ENCODE measurements at regions not wholly inside any gene's neighbourhood (a gene's known extent, or its start where the extent isn't known, plus 50 kb on each side); places are given as distances from the start of the nearest gene placed in this dataset.
"Not testable (repeated sequence)": the region's sequence is repeated elsewhere in the genome, so short reads cannot be mapped to it uniquely, and the experiment has no call there.

DNA sequence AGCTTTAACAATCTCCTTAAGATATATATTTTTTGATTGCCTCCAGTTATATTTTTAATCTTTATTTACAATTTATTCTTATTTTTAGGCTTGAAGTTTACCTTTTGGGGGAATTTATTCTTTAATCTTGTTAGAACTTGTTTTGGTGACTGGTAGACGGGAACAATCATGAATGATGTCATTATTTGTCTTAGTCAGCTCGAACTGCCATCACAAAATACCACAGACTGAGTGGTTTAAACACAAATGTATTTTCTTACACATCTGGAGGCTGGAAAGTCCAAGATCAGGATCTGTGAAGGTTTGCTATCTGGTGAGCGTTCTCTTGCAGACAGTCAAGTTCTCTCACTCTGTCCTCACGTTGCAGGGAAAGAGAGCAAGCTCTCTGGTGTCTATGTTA lies 639.5 kb upstream of the SEMA6D start:
- DNase-seq (ENCODE audit: low read depth in 1 of 2, low spot score in 2 of 2); H3K56ac ChIP-seq (replicated peaks; ENCODE audit: insufficient read length, low read depth, low read length); H3K23ac ChIP-seq (ENCODE audit: insufficient read length); H2BK5ac ChIP-seq (ENCODE audit: low read depth, low read length); H3K4me2 ChIP-seq (ENCODE audit: insufficient read depth in 1 of 2, low read depth in 2 of 2, low read length in 2 of 2); H4K5ac ChIP-seq (ENCODE audit: insufficient read length, low read depth, low read length); H3K36me3 ChIP-seq (ENCODE audit: control insufficient read depth in 2 of 4, insufficient read depth in 4 of 4, low read length in 3 of 4); FAIRE-seq; H3K9me3 ChIP-seq (ENCODE audit: insufficient read depth in 2 of 2, low read depth in 1 of 2, low read length in 1 of 2); H4K91ac ChIP-seq (replicated peaks; ENCODE audit: insufficient read length, low read length); H3K79me1 ChIP-seq (ENCODE audit: low read depth, low read length); H3K27ac ChIP-seq (ENCODE audit: low read depth, low read length); H2AK5ac ChIP-seq (ENCODE audit: low read depth, low read length); H3K79me2 ChIP-seq (ENCODE audit: control insufficient read depth in 1 of 2, insufficient read depth in 2 of 2, low read length in 2 of 2); H2BK12ac ChIP-seq (ENCODE audit: low read depth, low read length); H4K8ac ChIP-seq (ENCODE audit: extremely low read depth, insufficient read depth, low read length); H3K9ac ChIP-seq (replicated peaks in 1 of 4; ENCODE audit: extremely low read depth in 1 of 4, low read depth in 3 of 4, low read length in 3 of 4); H2BK120ac ChIP-seq (replicated peaks; ENCODE audit: low read depth, low read length); H3K23me2 ChIP-seq (ENCODE audit: low read depth, low read length); H3K18ac ChIP-seq (ENCODE audit: extremely low read depth, low read length); H2AFZ ChIP-seq (ENCODE audit: low read length); H3K4me3 ChIP-seq (ENCODE audit: extremely low read depth in 1 of 4, insufficient read depth in 2 of 4, low read depth in 3 of 4, low read length in 4 of 4); POLR2A ChIA-PET (ENCODE audit: partially characterized antibody); H2BK20ac ChIP-seq (ENCODE audit: low read length); H3K14ac ChIP-seq (ENCODE audit: insufficient read length); H2BK15ac ChIP-seq (ENCODE audit: low read length); H4K20me1 ChIP-seq (replicated peaks in 1 of 2; ENCODE audit: control insufficient read depth in 1 of 2, insufficient read depth in 2 of 2, low read length in 2 of 2); CTCF ChIA-PET (ENCODE audit: partially characterized antibody); H3K27me3 ChIP-seq (replicated peaks in 1 of 4; ENCODE audit: control insufficient read depth in 3 of 4, extremely low read depth in 1 of 4, insufficient read depth in 3 of 4, low read length in 3 of 4); H3K4ac ChIP-seq (replicated peaks; ENCODE audit: insufficient read length, low read depth, low read length); H3K4me1 ChIP-seq (replicated peaks in 1 of 4; ENCODE audit: control insufficient read depth in 3 of 4, insufficient read depth in 4 of 4, low read length in 3 of 4): not testable (repeated sequence)
- WGBS, 2 experiments (ENCODE audit: extremely low coverage in 1 of 2, insufficient coverage in 1 of 2, insufficient read length in 1 of 2, insufficient replicate concordance in 2 of 2, low coverage in 1 of 2, low lambda C conversion rate in 2 of 2, missing lambda C conversion rate in 1 of 2): 84% methylated on average over 4 of the region's 4 CpGs; no CpG with 5 or more reads in 1 of the 2 experiments

All from H1 (cell line).